HepG2 (cell line): ENCODE measurements at regions not wholly inside any gene's neighbourhood (a gene's known extent, or its start where the extent isn't known, plus 50 kb on each side); places are given as distances from the start of the nearest gene placed in this dataset.

ENCODE experiments used
- ATAC-seq: fragments of 200-7000 bp; cut with Tn5 transposase; 3 replicates; pipeline ENCODE4 v1.9.1; 2020; ENCODE audit warnings: mild to moderate bottlenecking, moderate library complexity
- BruUV-seq: library from RNA; stranded (reverse); fragments of 400-500 nt; replicated peaks from 2 replicates; lab custom pipeline; 2021; lab: Mats Ljungman, UMichigan
- CTCF ChIA-PET: fragments of 300-600 bp; formaldehyde crosslinking; extraction: SDS; loops from one replicate; lab custom pipeline; 2021; ENCODE audit warnings: low total read pairs, inconsistent platforms, low intra/inter-chr PET ratio; lab: Yijun Ruan, JAX
- POLR2A ChIA-PET: fragments of 350-600 bp; sonication (Branson Sonifier 250); formaldehyde crosslinking; loops from one replicate; lab custom pipeline; 2020; ENCODE audit warnings: antibody characterized with exemption, inconsistent platforms; lab: Yijun Ruan, JAX
- DNase-seq: peaks from one replicate; pipeline ENCODE4 v3.0.0-alpha.2; 2015; ENCODE audit warnings: low spot score
- FAIRE-seq: peaks from 3 replicates; lab custom pipeline; 2011; peaks lifted over from hg19 to GRCh38; lab: Jason Lieb, UNC
- H2AFZ ChIP-seq: one replicate; pipeline ENCODE4 v1.6.1; 2011; ENCODE audit warnings: low read length, inconsistent platforms
- H3K27ac ChIP-seq: fragments of 300-600 bp; 3 replicates; pipeline ENCODE4 v1.8.0; 2011; ENCODE audit warnings: mixed run types, mild to moderate bottlenecking, mixed read lengths, low read length, inconsistent platforms; ENCODE audit not compliant: insufficient read depth; ENCODE audit errors: extremely low read length
- H3K27me3 ChIP-seq, 2 experiments: fragments of 200-600 bp in 1 of 2; 2 replicates in 1 of 2; 3 replicates in 1 of 2; pipeline versions ENCODE4 v1.6.0 to v1.8.0; 2011; ENCODE audit warnings: low read length in 2 of 2, mild to moderate bottlenecking in 2 of 2, moderate library complexity in 2 of 2, inconsistent platforms in 1 of 2; ENCODE audit not compliant: insufficient read depth in 2 of 2, control insufficient read depth in 1 of 2
- H3K36me3 ChIP-seq, 2 experiments: fragments of 200-600 bp in 1 of 2; replicated peaks in 1 of 2; 2 replicates in 1 of 2; 3 replicates in 1 of 2; pipeline versions ENCODE4 v1.5.1 to v1.8.0; 2011; ENCODE audit warnings: low read length in 2 of 2, inconsistent platforms in 1 of 2; ENCODE audit not compliant: insufficient read depth in 2 of 2, control insufficient read depth in 1 of 2
- H3K4me1 ChIP-seq: 2 replicates; pipeline ENCODE4 v1.5.1; 2012; ENCODE audit warnings: low read length, inconsistent platforms; ENCODE audit not compliant: insufficient read depth
- H3K4me2 ChIP-seq: 2 replicates; pipeline ENCODE4 v1.6.0; 2011; ENCODE audit warnings: low read depth, low read length, inconsistent platforms
- H3K4me3 ChIP-seq, 3 experiments: fragments of 200-600 bp in 1 of 3; sonication (generic), shearing (Covaris generic) in 1 of 3; replicated peaks in 1 of 3; 2 replicates each; pipeline ENCODE4 v1.5.1; 2011 to 2016; ENCODE audit warnings: low read length in 3 of 3, inconsistent platforms in 2 of 3, low read depth in 2 of 3, mild to moderate bottlenecking in 2 of 3, control low read depth in 1 of 3, mixed read lengths in 1 of 3; ENCODE audit not compliant: insufficient read depth in 1 of 3
- H3K79me2 ChIP-seq: one replicate; pipeline ENCODE4 v1.6.1; 2011; ENCODE audit warnings: low read length, inconsistent platforms; ENCODE audit not compliant: insufficient read depth
- H3K9ac ChIP-seq: 2 replicates; pipeline ENCODE4 v1.6.0; 2011; ENCODE audit warnings: mild to moderate bottlenecking, low read depth, low read length, inconsistent platforms; ENCODE audit not compliant: insufficient read depth
- H3K9me3 ChIP-seq: 2 replicates; pipeline ENCODE4 v1.5.1; 2012; ENCODE audit warnings: mild to moderate bottlenecking, low read length
- H4K20me1 ChIP-seq: 2 replicates; pipeline ENCODE4 v1.6.0; 2011; ENCODE audit warnings: inconsistent platforms, mild to moderate bottlenecking, low read length, moderate library complexity; ENCODE audit not compliant: insufficient read depth
- HOXA3 ChIP-seq: sonication (generic); formaldehyde crosslinking; IDR thresholded peaks from 2 replicates; pipeline ENCODE4 v1.5.0; 2020; ENCODE audit warnings: missing genetic modification reagents
- HOXA9 ChIP-seq: sonication (generic); formaldehyde crosslinking; IDR thresholded peaks from 2 replicates; pipeline ENCODE4 v1.8.1; 2022; ENCODE audit warnings: missing genetic modification reagents, mild to moderate bottlenecking, moderate library complexity, borderline replicate concordance
- RXRA ChIP-seq: sonication (generic); formaldehyde crosslinking; IDR thresholded peaks from 2 replicates; pipeline ENCODE4 v1.5.1; 2020; ENCODE audit warnings: missing genetic modification reagents
- ZBTB38 ChIP-seq: sonication (generic); formaldehyde crosslinking; IDR thresholded peaks from 2 replicates; pipeline ENCODE4 v1.5.1; 2020; ENCODE audit warnings: mild to moderate bottlenecking, missing genetic modification reagents
- ZNF432 ChIP-seq: sonication (generic); formaldehyde crosslinking; IDR thresholded peaks from 2 replicates; pipeline ENCODE4 v1.5.0; 2020; ENCODE audit warnings: missing genetic modification reagents, mild to moderate bottlenecking, borderline replicate concordance
- ZNF496 ChIP-seq: sonication (generic); formaldehyde crosslinking; IDR thresholded peaks from 2 replicates; pipeline ENCODE4 v1.8.1; 2023; ENCODE audit warnings: mild to moderate bottlenecking, moderate library complexity, missing genetic modification reagents; ENCODE audit not compliant: insufficient replicate concordance
- WGBS: methylation state at CpG from one replicate; pipeline ENCODE4 v1.1.6; 2017; ENCODE audit warnings: low lambda C conversion rate; 5-methylcytosine and 5-hydroxymethylcytosine counted together
- in situ Hi-C: cut with HindIII; loops from 2 replicates; pipeline ENCODE4 v1.10.0; 2017; ENCODE audit warnings: low pct_unique_long_range_greater_than_20kb; ENCODE audit not compliant: extremely low pct_ligation_motif_present
- intact Hi-C: fragments of 100-400 bp; cut with micrococcal nuclease; formaldehyde crosslinking; loops from one replicate; pipeline ENCODE4 v1.10.0; 2022; ENCODE audit not compliant: unreplicated experiment
- TF ChIP-seq, protein P1 (sequence below): sonication (generic); formaldehyde crosslinking; IDR thresholded peaks from 2 replicates; pipeline ENCODE4 v1.5.0; 2020; ENCODE audit warnings: mild to moderate bottlenecking, missing genetic modification reagents, borderline replicate concordance
- TF ChIP-seq, protein P2 (sequence below): IDR thresholded peaks from 2 replicates; pipeline ENCODE4 v1.6.1; 2018; ENCODE audit warnings: missing genetic modification reagents, mild to moderate bottlenecking, missing compliant biosample characterization
- TF ChIP-seq, protein P3 (sequence below): sonication (generic); formaldehyde crosslinking; IDR thresholded peaks from 2 replicates; pipeline ENCODE4 v1.4.0; 2020; ENCODE audit warnings: missing genetic modification reagents
- TF ChIP-seq, protein P4 (sequence below): IDR thresholded peaks from 2 replicates; pipeline ENCODE4 v1.6.1; 2016; ENCODE audit warnings: missing compliant biosample characterization, missing genetic modification reagents, borderline replicate concordance
- TF ChIP-seq, protein P5 (sequence below), 2 experiments: sonication (generic) in 1 of 2; formaldehyde crosslinking in 1 of 2; IDR thresholded peaks; 2 replicates each; pipeline versions ENCODE4 v1.5.1 to v1.6.1; 2011 to 2020; ENCODE audit warnings: borderline replicate concordance in 1 of 2, low read depth in 1 of 2, low read length in 1 of 2, mild to moderate bottlenecking in 1 of 2, missing genetic modification reagents in 1 of 2, moderate library complexity in 1 of 2

DNA sequence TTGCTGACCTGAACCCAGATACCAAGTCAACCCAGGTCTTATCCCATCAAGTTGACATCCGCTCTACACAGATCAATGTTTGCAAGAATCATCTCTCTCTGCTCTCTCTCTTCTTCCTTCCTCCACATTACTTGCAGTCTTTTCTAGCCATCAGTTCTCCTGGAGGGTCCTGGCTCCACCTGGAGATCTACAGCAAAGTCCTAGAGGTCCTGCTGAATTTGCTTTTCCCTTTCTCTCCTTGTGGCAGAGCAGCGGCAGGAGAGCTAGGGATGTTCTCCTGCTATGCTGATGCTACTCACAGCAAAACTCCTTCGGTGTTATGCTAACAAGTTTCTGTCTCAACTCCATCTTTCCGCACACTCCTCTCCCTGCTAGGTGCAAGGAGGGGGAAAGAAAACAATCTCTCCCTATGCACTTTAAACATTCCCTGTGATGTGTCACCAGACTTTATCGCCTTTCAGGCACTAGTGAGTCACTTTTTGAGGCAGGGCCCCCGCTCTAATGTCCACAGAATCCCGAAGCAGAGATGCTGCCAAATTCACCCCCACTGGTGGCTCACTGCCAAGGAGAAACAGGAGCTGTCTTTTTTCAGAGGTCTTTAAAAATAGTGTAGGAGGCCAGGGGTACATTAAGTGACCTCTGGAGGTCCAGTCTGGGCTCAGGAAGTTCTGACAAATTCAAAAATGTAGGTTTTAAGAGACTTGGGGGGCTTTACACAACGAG lies 62.6 kb downstream of the FAM50B start:
- peak overlapping the region; percentile 1 to 34 (median 34); a peak in 3 of 6 replicates for H3K4me3 ChIP-seq
- FAIRE-seq (peak; percentile 65), ATAC-seq (peak; percentile 53)
- TF ChIP-seq RXRA (peak; percentile 56; the same call in 1 of the 2 replicates), HOXA9 (CRISPR knock-in tag) (no peak), ZNF432 (no peak), HOXA3 (peak; percentile 39; the same call in 1 of the 2 replicates), ZBTB38 (CRISPR knock-in tag) (peak; percentile 23; the same call in 1 of the 2 replicates), ZNF496 (CRISPR knock-in tag) (no peak)
- TF ChIP-seq, protein P1, sequence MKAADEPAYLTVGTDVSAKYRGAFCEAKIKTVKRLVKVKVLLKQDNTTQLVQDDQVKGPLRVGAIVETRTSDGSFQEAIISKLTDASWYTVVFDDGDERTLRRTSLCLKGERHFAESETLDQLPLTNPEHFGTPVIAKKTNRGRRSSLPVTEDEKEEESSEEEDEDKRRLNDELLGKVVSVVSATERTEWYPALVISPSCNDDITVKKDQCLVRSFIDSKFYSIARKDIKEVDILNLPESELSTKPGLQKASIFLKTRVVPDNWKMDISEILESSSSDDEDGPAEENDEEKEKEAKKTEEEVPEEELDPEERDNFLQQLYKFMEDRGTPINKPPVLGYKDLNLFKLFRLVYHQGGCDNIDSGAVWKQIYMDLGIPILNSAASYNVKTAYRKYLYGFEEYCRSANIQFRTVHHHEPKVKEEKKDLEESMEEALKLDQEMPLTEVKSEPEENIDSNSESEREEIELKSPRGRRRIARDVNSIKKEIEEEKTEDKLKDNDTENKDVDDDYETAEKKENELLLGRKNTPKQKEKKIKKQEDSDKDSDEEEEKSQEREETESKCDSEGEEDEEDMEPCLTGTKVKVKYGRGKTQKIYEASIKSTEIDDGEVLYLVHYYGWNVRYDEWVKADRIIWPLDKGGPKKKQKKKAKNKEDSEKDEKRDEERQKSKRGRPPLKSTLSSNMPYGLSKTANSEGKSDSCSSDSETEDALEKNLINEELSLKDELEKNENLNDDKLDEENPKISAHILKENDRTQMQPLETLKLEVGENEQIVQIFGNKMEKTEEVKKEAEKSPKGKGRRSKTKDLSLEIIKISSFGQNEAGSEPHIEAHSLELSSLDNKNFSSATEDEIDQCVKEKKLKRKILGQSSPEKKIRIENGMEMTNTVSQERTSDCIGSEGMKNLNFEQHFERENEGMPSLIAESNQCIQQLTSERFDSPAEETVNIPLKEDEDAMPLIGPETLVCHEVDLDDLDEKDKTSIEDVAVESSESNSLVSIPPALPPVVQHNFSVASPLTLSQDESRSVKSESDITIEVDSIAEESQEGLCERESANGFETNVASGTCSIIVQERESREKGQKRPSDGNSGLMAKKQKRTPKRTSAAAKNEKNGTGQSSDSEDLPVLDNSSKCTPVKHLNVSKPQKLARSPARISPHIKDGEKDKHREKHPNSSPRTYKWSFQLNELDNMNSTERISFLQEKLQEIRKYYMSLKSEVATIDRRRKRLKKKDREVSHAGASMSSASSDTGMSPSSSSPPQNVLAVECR (CRISPR knock-in tag) = peak; percentile 25; the same call in 1 of the 2 replicates
- TF ChIP-seq, protein P2, sequence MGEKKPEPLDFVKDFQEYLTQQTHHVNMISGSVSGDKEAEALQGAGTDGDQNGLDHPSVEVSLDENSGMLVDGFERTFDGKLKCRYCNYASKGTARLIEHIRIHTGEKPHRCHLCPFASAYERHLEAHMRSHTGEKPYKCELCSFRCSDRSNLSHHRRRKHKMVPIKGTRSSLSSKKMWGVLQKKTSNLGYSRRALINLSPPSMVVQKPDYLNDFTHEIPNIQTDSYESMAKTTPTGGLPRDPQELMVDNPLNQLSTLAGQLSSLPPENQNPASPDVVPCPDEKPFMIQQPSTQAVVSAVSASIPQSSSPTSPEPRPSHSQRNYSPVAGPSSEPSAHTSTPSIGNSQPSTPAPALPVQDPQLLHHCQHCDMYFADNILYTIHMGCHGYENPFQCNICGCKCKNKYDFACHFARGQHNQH = peak; percentile 85; the same call in 1 of the 2 replicates
- TF ChIP-seq, protein P3, sequence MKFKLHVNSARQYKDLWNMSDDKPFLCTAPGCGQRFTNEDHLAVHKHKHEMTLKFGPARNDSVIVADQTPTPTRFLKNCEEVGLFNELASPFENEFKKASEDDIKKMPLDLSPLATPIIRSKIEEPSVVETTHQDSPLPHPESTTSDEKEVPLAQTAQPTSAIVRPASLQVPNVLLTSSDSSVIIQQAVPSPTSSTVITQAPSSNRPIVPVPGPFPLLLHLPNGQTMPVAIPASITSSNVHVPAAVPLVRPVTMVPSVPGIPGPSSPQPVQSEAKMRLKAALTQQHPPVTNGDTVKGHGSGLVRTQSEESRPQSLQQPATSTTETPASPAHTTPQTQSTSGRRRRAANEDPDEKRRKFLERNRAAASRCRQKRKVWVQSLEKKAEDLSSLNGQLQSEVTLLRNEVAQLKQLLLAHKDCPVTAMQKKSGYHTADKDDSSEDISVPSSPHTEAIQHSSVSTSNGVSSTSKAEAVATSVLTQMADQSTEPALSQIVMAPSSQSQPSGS (CRISPR knock-in tag) = peak; percentile 64; the same call in 1 of the 2 replicates
- TF ChIP-seq, protein P4, sequence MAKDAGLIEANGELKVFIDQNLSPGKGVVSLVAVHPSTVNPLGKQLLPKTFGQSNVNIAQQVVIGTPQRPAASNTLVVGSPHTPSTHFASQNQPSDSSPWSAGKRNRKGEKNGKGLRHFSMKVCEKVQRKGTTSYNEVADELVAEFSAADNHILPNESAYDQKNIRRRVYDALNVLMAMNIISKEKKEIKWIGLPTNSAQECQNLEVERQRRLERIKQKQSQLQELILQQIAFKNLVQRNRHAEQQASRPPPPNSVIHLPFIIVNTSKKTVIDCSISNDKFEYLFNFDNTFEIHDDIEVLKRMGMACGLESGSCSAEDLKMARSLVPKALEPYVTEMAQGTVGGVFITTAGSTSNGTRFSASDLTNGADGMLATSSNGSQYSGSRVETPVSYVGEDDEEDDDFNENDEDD (CRISPR knock-in tag) = peak; percentile 22; the same call in 1 of the 2 replicates
- TF ChIP-seq, protein P5, sequence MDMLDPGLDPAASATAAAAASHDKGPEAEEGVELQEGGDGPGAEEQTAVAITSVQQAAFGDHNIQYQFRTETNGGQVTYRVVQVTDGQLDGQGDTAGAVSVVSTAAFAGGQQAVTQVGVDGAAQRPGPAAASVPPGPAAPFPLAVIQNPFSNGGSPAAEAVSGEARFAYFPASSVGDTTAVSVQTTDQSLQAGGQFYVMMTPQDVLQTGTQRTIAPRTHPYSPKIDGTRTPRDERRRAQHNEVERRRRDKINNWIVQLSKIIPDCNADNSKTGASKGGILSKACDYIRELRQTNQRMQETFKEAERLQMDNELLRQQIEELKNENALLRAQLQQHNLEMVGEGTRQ (IDR thresholded peaks at IDR 0.05; ENCODE audit: low read depth, low read length) = no peak
- TF ChIP-seq, protein P5 (CRISPR knock-in tag; IDR thresholded peaks at IDR 0.05; ENCODE audit: borderline replicate concordance) = no peak

More for the DNA sequence above, 62.6 kb downstream of the FAM50B start:
- ChIA-PET POLR2A (interaction anchor here (0.7 to 4.5 kb wide), 18 partner anchors 9 to 508 kb away, joined by 3 to 49 read pairs (median 8); no protein-coding TSS in a partner anchor), CTCF (no interaction called here)
- Histone ChIP-seq H3K9ac (peak overlapping the region; percentile 69), H3K79me2 (peaks cover 13% of the 10 kb centered on the region), H2AFZ (peak overlapping the region; percentile 29), H3K4me2 (peak overlapping the region; percentile 69), H3K4me1 (peaks cover 91% of the 10 kb centered on the region), H3K27me3 (no peaks in the 10 kb centered on the region), H4K20me1 (no peaks in the 10 kb centered on the region), H3K9me3 (peaks cover 8% of the 10 kb centered on the region; the same call in 1 of the 2 replicates), H3K27ac (peak overlapping the region; percentile 94), H3K36me3 (no peaks in the 10 kb centered on the region)
- BruUV-seq = TSS peak; percentile 79
- DNase-seq = peak; percentile 93
- intact Hi-C loops (loop anchor here (1.0 kb wide), 3 partner anchors 24 to 163 kb away; no protein-coding TSS in a partner anchor), in situ Hi-C loops (no loop called here)
- 17% methylated on average over 8 of the region's 8 CpGs for WGBS
